NCI-H460 (cell line): ENCODE measurements at regions not wholly inside any gene's neighbourhood (a gene's known extent, or its start where the extent isn't known, plus 50 kb on each side); places are given as distances from the start of the nearest gene placed in this dataset.
"Not testable (repeated sequence)": the region's sequence is repeated elsewhere in the genome, so short reads cannot be mapped to it uniquely, and the experiment has no call there.

Source experiments
- DNase-seq: peaks from one replicate; pipeline ENCODE4 v3.0.0-alpha.2; 2016; ENCODE audit warnings: low read depth; ENCODE audit errors: extremely low read depth

DNA sequence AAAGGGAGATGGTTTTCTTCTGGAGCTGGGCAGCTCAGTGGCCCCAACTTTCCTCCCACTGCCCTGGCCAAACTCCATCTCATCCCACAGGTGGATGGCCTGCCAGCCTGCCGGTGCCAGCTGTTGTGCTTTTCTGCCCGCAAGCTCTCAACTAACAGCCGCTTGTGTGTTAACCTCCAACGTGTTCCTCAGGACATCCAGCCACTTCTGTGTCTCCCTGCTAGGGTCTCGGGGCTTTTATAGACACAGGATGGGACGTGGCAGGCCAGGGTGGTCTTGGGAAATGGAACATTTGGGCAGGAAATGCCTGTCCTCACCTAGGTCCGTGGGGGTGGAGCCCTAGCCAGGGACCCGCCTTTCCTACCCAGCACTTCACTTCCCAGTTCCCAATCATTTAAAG lies 171.1 kb upstream of the RGS17 start:
- no peak for DNase-seq

- no peak for DNase-seq
Measured at GRCh38 chr6:153301602-153302001, 170.5 kb upstream of the RGS17 start.

DNA sequence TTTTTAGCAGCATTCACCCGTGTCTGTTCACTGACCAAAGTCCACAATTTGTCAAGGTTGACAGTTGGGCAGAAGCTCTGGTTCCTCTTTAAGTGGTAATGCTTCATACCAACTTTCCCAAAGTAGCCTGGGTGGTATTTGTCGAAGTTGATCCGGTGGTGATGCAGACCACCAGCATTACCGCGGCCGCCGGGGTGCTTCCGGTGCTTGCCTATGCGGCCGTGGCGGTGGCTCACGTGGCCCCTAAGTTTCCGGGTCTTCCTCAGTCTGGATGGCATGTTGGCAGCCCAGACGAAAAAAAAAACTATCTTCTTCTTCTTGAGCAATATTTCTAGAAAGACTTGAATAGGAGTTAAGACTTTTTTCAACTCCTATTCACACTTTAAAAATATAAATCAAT lies 151.4 kb upstream of the RGS17 start:
- DNase-seq = not testable (repeated sequence)

DNA sequence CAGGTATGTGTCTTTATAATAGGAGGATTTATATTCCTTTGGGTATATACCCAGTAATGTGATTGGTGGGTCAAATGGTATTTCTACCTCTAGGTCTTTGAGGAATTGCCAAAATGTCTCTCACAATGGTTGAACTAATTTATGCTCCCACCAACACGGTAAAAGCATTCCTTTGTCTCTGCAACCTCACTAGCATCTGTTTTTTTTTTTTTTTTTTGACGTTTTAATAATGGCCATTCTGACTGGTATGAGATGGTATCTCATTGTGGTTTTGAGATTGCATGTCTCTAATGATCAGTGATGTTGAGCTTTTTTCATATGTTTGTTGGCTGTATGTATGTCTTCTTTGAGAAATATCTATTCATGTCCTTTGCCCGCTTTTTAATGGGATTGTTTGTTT lies 144.9 kb upstream of the RGS17 start:
- no peak for DNase-seq

GRCh38 chr6:153272201-153272980 lies 141.3 kb upstream of the RGS17 start:
- DNase-seq = no peak

DNA sequence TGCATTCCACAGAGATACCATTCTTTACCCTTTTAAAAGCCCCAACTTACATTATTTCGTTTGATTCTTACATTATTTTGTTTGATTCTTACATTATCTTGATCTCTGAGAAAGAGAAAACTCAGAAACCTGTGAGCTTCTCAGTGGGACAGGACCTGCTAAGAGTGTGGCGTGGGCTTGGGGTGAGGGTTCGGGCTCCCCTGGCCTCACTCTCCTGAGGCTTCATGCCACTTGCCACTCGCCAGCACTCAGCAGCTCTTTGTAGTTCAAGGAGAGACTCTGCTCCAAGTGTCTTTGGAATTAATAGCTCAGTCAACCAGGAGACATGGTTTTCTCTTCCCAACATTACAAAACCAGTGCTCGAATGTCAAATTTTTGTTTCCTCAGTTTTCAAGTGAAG lies 132.4 kb upstream of the RGS17 start:
- DNase-seq = no peak

GRCh38 chr6:153251326-153251725 lies 120.2 kb upstream of the RGS17 start:
- DNase-seq = no peak

GRCh38 chr6:153237670-153238069 lies 106.6 kb upstream of the RGS17 start:
- no peak for DNase-seq

GRCh38 chr6:153231048-153231646 lies 100.1 kb upstream of the RGS17 start:
- DNase-seq = peak; percentile 28

DNA sequence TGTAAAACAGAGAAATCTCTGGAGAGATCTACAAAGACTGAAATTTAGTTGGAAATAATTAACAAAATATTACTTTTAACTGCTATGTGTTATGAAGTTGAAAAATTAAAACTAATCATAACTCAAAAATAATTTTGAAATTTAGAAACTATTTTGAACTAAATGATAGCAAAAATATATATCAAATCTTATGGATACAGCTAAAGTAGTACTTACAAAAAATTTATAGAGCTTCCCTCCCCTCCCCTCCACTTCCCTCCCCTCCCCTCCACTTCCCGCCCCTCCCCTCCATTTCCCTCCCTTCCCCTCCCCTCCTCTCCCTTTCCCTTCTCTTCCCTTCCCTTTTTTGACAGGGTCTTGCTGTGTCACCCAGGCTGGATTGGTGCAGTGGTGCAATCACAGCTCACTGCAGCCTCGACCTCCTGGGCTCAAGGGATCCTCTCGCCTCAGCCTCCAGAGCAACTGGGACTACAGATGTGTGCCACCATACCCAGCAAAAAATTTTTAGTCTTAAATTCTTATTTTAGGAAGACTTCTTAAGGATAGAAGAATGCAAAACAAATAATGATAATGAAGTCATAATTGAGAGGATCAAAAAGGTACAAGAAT lies 87.2 kb upstream of the RGS17 start:
- no peak for DNase-seq

GRCh38 chr6:153216789-153217188 lies 85.7 kb upstream of the RGS17 start:
- no peak for DNase-seq

DNA sequence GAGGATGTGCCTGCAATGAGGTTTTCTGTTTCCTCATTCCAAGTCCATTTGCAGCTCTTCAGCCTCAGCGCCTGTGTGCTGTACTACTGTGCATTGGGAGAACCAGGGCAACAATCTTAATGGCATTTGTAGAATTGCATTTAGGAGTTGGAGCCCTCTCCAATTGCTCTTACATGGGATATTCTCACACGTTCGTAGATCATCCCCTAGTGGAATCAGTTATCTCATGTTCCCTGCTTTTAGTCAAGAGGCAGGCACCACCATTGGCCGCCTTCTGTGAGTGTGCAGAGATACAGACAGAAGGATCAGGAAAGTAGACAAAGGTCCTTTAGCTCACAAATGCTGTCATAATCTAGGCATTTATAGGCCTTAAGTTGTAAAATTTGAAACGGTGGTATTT lies 84.2 kb upstream of the RGS17 start:
- DNase-seq = no peak

DNA sequence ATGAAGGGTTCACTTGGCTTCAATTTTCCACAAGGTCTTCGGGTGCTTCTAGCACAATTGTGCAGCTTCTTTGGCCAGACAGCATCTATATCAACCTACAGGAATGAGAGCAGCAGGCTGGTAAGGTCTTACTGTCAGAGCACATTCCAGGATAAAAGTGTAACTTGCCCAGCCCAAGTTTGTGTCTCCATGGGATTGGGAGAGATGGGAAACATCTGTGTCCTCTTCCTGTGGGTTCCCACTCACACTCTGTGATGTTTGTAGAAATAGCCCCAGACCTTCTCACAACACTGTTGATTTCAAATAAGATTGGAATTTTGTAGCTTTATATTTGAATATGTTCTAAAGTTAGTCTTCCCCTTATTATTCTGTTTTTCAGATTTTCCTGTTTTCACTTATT lies 83.4 kb upstream of the RGS17 start:
- no peak for DNase-seq

- DNase-seq = no peak
Measured at GRCh38 chr6:153210083-153210482, 79.0 kb upstream of the RGS17 start.

GRCh38 chr6:153208706-153209105 lies 77.6 kb upstream of the RGS17 start:
- no peak for DNase-seq

- DNase-seq = no peak
Measured at GRCh38 chr6:153207617-153208016, 76.5 kb upstream of the RGS17 start.

DNA sequence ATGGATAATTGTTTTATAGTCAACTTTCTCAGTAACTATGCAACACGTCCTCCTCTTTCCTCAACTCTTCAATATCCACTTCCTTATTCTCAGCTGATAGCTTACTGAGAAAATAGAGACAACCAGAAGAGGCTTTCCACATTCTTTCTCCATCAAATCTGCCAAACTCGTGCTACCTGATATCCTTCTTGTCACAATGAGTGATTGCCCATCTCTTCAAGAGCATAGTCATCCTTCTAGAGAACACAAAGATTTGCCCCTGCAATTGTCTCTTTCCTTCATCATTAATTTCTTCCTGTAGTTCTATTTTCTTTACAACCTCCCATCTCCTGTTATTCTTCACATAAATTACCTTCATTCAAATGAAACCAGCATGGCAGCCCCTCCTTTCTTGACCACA lies 75.9 kb upstream of the RGS17 start:
- no peak for DNase-seq

DNA sequence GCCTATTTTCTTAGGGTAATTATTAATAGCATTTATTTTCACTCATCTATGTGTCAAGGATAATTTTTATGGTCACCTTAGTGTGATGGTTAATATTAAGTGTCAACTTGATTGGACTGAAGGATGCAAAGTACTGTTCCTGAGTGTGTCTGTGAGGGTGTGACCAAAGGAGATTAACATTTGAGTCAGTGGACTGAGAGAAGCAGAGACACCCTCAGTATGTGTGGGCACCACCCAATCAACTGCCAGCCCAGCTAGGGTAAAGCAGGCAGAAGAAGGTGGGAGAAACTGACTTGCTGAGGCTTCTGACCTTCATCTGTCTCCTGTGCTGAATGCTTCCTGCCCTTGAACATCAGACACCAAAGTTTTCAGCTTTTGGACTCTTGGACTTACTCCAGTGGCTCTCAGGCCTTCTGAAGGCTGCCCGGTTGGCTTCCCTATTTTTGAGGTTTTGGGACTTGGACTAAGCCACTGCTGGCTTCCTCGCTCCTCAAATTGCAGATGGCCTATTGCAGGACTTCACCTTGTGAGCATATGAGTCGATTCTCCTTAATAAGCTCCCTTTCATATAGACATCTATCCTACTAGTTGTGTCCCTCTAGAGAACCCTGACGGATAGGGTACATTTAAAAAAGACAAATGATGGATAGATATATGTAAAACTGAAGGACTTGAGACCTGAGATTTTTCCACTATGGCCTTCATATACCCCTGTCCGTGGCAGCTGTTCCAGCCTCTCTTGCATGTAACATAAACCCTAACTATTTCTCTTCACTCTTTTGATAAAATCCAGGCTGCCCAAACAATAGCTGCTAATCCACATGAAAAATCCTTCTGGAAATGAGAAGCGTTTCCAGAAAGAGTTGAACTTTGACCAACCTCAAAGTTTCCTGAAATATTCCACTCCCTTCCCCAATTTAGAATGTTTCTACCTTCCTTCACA lies 62.1 kb upstream of the RGS17 start:
- DNase-seq = no peak

GRCh38 chr6:153183925-153184324 lies 52.8 kb upstream of the RGS17 start:
- DNase-seq = no peak
